ENCODE measurements at regions not wholly inside any gene's neighbourhood (a gene's known extent, or its start where the extent isn't known, plus 50 kb on each side); places are given as distances from the start of the nearest gene placed in this dataset.

- no peak for TF ChIP-seq CTCF (IDR thresholded peaks at IDR 0.05; ENCODE audit: low read depth, low read length, poor library complexity, severe bottlenecking)
- no peak for TF ChIP-seq EZH2phosphoT487 (IDR thresholded peaks at IDR 0.05; ENCODE audit: borderline replicate concordance, low read length)
Measured at GRCh38 chr5:28408651-28409050, 1370.3 kb upstream of the CDH9 start.
